Uterus (tissue), 3 donors: ENCODE measurements at regions not wholly inside any gene's neighbourhood (a gene's known extent, or its start where the extent isn't known, plus 50 kb on each side); places are given as distances from the start of the nearest gene placed in this dataset.

ENCODE experiments used
- DNase-seq, 2 donors: peaks; one replicate each; pipeline ENCODE4 v3.0.0-alpha.2; 2019 to 2020
- H3K27ac ChIP-seq, 2 donors: fragments of 200-600 bp; sonication (generic); 1 replicate in 1 of 2; 2 replicates in 1 of 2; pipeline ENCODE4 v1.5.1; 2016 to 2018
- H3K27me3 ChIP-seq, 2 donors: fragments of 200-600 bp; sonication (generic); one replicate each; pipeline ENCODE4 v1.5.1; 2018 to 2019; ENCODE audit warnings: control low read depth in 1 of 2
- H3K36me3 ChIP-seq, 2 donors: fragments of 200-600 bp; sonication (generic); one replicate each; pipeline ENCODE4 v1.5.1; 2019; ENCODE audit warnings: control low read depth in 1 of 2
- H3K4me1 ChIP-seq, 2 donors: fragments of 200-600 bp; sonication (generic); one replicate each; pipeline ENCODE4 v1.5.1; 2018 to 2019; ENCODE audit warnings: control low read depth in 1 of 2
- H3K4me3 ChIP-seq, 2 donors: fragments of 200-600 bp; sonication (generic); 1 replicate in 1 of 2; 2 replicates in 1 of 2; pipeline ENCODE4 v1.5.1; 2018 to 2019; ENCODE audit warnings: mild to moderate bottlenecking in 1 of 2
- H3K9me3 ChIP-seq, 2 donors: fragments of 200-600 bp; sonication (generic); one replicate each; pipeline ENCODE4 v1.5.1; 2019; ENCODE audit warnings: control low read depth in 1 of 2
- POLR2A ChIP-seq, 2 donors: fragments of 450-650 bp; IDR thresholded peaks; one replicate each; pipeline ENCODE4 v1.6.1; 2016; ENCODE audit warnings: antibody characterized with exemption in 2 of 2, mild to moderate bottlenecking in 1 of 2, moderate library complexity in 1 of 2
- intact Hi-C: fragments of 100-400 bp; cut with DNase I; formaldehyde crosslinking; loops from one replicate; pipeline ENCODE4 v1.15.1; 2023; ENCODE audit warnings: low total_unique reads
- TF ChIP-seq, protein P1 (sequence below), 4 experiments: fragments of 200-600 bp in 2 of 4; fragments of 450-650 bp in 2 of 4; sonication (generic) in 2 of 4; IDR thresholded peaks; one replicate each; pipeline ENCODE4 v1.5.1; 2016 to 2019; ENCODE audit warnings: antibody characterized with exemption in 4 of 4, mild to moderate bottlenecking in 2 of 4, moderate library complexity in 1 of 4
- donor health status: DM: yes; HTN: yes; CAD: no.

DNA sequence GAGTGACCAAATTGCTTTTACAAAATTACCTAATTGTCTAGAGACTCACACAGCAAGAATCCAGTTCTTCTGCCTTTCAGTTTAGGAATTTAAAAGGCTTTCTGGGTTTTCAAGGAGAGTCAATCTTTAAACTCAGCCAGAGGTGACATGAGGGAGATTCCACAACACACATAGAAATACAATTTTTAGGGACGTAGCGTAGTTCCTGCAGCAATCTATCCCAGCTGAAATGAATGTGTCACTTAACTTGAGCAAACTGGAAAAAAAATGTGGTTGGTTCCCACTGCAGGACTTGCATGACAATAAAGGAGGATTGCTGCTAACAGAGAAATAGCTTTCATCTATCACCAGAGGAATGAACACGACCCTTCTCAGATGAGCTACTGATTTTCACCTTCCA lies 269.7 kb downstream of the OTOL1 start:
- intact Hi-C loops, result no loop called here
- H3K4me3 ChIP-seq, result no peak overlapping the region
- TF ChIP-seq, protein P1, sequence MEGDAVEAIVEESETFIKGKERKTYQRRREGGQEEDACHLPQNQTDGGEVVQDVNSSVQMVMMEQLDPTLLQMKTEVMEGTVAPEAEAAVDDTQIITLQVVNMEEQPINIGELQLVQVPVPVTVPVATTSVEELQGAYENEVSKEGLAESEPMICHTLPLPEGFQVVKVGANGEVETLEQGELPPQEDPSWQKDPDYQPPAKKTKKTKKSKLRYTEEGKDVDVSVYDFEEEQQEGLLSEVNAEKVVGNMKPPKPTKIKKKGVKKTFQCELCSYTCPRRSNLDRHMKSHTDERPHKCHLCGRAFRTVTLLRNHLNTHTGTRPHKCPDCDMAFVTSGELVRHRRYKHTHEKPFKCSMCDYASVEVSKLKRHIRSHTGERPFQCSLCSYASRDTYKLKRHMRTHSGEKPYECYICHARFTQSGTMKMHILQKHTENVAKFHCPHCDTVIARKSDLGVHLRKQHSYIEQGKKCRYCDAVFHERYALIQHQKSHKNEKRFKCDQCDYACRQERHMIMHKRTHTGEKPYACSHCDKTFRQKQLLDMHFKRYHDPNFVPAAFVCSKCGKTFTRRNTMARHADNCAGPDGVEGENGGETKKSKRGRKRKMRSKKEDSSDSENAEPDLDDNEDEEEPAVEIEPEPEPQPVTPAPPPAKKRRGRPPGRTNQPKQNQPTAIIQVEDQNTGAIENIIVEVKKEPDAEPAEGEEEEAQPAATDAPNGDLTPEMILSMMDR (IDR thresholded peaks at IDR 0.05), result no peak
- TF ChIP-seq POLR2A (IDR thresholded peaks at IDR 0.05), result no peak
- H3K4me1 ChIP-seq, result no peaks in the 10 kb centered on the region
- no peak for DNase-seq
- H3K9me3 ChIP-seq, result no peaks in the 10 kb centered on the region
- no peaks in the 10 kb centered on the region for H3K27me3 ChIP-seq
- no peak overlapping the region for H3K27ac ChIP-seq
- no peaks in the 10 kb centered on the region for H3K36me3 ChIP-seq

DNA sequence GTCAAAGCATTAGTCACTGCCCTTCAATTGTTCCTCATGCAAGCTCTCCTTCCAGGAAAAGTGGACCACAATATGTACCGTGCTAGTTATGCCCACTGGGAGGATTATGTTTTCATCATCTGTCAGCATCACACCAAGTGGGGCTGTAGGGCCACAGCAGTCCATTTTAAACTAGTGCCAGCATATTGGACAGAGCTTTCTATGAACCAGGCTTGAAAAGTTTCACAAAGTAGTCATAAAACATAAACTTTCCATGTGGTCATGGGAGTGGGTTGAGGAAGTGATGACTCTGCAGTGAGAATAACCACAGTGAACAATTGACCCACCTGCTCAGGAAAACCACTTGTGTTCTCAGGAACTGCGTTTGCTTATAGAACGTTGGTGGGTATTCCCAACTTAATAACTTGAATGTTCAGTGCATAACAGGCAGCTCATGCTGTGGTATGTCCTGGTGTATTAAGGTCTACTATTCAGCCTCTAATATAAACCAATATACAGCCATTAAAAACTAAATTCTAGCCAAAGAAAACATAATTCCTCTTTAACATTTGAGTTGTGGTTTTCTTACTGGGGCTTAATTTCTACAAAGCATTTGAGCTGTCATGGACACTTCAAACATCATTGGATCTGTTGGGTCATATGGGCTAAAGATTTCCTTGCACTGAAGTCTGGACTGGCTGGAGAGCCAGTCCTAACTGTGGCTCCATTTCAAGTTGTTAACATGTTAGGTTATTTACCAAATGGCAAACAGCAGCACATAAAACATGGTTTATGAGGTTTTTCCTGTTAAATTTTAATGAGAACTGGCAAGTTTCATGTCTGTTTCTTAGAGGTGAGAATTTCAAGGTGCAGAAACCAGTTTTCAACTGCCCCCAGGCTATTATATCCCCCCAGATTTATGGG lies 274.1 kb downstream of the OTOL1 start:
- H3K27me3 ChIP-seq, result no peaks in the 10 kb centered on the region
- H3K4me1 ChIP-seq, result no peaks in the 10 kb centered on the region
- no peak for DNase-seq
- intact Hi-C loops, result no loop called here
- no peak overlapping the region for H3K4me3 ChIP-seq
- no peaks in the 10 kb centered on the region for H3K9me3 ChIP-seq
- TF ChIP-seq POLR2A (IDR thresholded peaks at IDR 0.05), result no peak
- TF ChIP-seq, protein P1 (IDR thresholded peaks at IDR 0.05), result no peak
- H3K27ac ChIP-seq, result no peak overlapping the region
- H3K36me3 ChIP-seq, result no peaks in the 10 kb centered on the region

GRCh38 chr3:161781381-161781780 lies 284.8 kb downstream of the OTOL1 start:
- Histone ChIP-seq H3K27me3 (no peaks in the 10 kb centered on the region), H3K36me3 (no peaks in the 10 kb centered on the region), H3K9me3 (no peaks in the 10 kb centered on the region), H3K27ac (no peak overlapping the region), H3K4me3 (no peak overlapping the region), H3K4me1 (no peaks in the 10 kb centered on the region)
- no peak for DNase-seq
- TF ChIP-seq, protein P1 (IDR thresholded peaks at IDR 0.05), result no peak
- intact Hi-C loops, result no loop called here

- Histone ChIP-seq H3K27me3 (no peaks in the 10 kb centered on the region), H3K4me1 (no peaks in the 10 kb centered on the region), H3K36me3 (no peaks in the 10 kb centered on the region), H3K9me3 (no peaks in the 10 kb centered on the region), H3K4me3 (no peak overlapping the region), H3K27ac (no peak overlapping the region)
- TF ChIP-seq, protein P1 (IDR thresholded peaks at IDR 0.05), result no peak
- no peak for TF ChIP-seq POLR2A (IDR thresholded peaks at IDR 0.05)
- DNase-seq, result no peak
- intact Hi-C loops, result no loop called here
Measured at GRCh38 chr3:161793194-161793930, 296.8 kb downstream of the OTOL1 start.

- Histone ChIP-seq H3K27ac (no peak overlapping the region), H3K4me3 (no peak overlapping the region), H3K4me1 (no peaks in the 10 kb centered on the region), H3K36me3 (no peaks in the 10 kb centered on the region), H3K9me3 (no peaks in the 10 kb centered on the region), H3K27me3 (no peaks in the 10 kb centered on the region)
- TF ChIP-seq, protein P1 (IDR thresholded peaks at IDR 0.05), result no peak
- DNase-seq, result no peak
- intact Hi-C loops, result no loop called here
Measured at GRCh38 chr3:161794551-161794950, 297.9 kb downstream of the OTOL1 start.
